H1 (cell line): ENCODE measurements at regions not wholly inside any gene's neighbourhood (a gene's known extent, or its start where the extent isn't known, plus 50 kb on each side); places are given as distances from the start of the nearest gene placed in this dataset.

Experiments used
- CTCF ChIA-PET: fragments of 300-600 bp; sonication (Branson Sonifier 250); formaldehyde crosslinking; loops from one replicate; lab custom pipeline; 2021; ENCODE audit not compliant: partially characterized antibody; lab: Charles Lee
- POLR2A ChIA-PET: fragments of 300-600 bp; sonication (Branson Sonifier 250); formaldehyde crosslinking; loops from one replicate; lab custom pipeline; 2021; ENCODE audit warnings: inconsistent platforms; ENCODE audit not compliant: partially characterized antibody; lab: Charles Lee
- DNase-seq, 2 experiments: peaks; one replicate each; pipeline versions ENCODE4 v3.0.0 to v3.0.0-alpha.2; 2010 to 2022; ENCODE audit warnings: low spot score in 2 of 2, low read depth in 1 of 2, mixed read lengths in 1 of 2
- FAIRE-seq: peaks from 2 replicates; lab custom pipeline; 2011; peaks lifted over from hg19 to GRCh38; lab: Jason Lieb, UNC
- H2AFZ ChIP-seq: 2 replicates; pipeline ENCODE4 v1.8.1; 2012; ENCODE audit warnings: low read length, inconsistent platforms
- H2AK5ac ChIP-seq: 2 replicates; pipeline ENCODE4 v1.6.1; 2013; ENCODE audit warnings: low read depth, low read length
- H2BK120ac ChIP-seq: replicated peaks from 2 replicates; pipeline ENCODE3; 2013; ENCODE audit warnings: low read depth, low read length, inconsistent platforms
- H2BK12ac ChIP-seq: 2 replicates; pipeline ENCODE4 v1.6.1; 2013; ENCODE audit warnings: low read depth, low read length
- H2BK15ac ChIP-seq: 2 replicates; pipeline ENCODE4 v1.6.1; 2013; ENCODE audit warnings: low read length
- H2BK20ac ChIP-seq: 2 replicates; pipeline ENCODE4 v1.6.1; 2013; ENCODE audit warnings: low read length
- H2BK5ac ChIP-seq: 2 replicates; pipeline ENCODE4 v1.6.1; 2013; ENCODE audit warnings: low read depth, low read length
- H3K14ac ChIP-seq: 2 replicates; pipeline ENCODE4 v1.6.1; 2013; ENCODE audit warnings: inconsistent platforms; ENCODE audit not compliant: insufficient read length
- H3K18ac ChIP-seq: 2 replicates; pipeline ENCODE4 v1.6.1; 2013; ENCODE audit warnings: low read length; ENCODE audit errors: extremely low read depth
- H3K23ac ChIP-seq: 2 replicates; pipeline ENCODE4 v1.6.1; 2013; ENCODE audit warnings: inconsistent platforms; ENCODE audit not compliant: insufficient read length
- H3K23me2 ChIP-seq: 2 replicates; pipeline ENCODE4 v1.6.1; 2013; ENCODE audit warnings: low read depth, low read length
- H3K27ac ChIP-seq: 2 replicates; pipeline ENCODE4 v1.6.1; 2011; ENCODE audit warnings: low read depth, low read length, inconsistent platforms
- H3K27me3 ChIP-seq, 4 experiments: replicated peaks in 1 of 4; 1 replicate in 1 of 4; 2 replicates in 3 of 4; pipeline versions ENCODE4 v1.6.1 to v1.8.1; 2011 to 2013; ENCODE audit warnings: low read length in 3 of 4, mild to moderate bottlenecking in 3 of 4, inconsistent platforms in 2 of 4, mixed read lengths in 2 of 4, moderate library complexity in 1 of 4; ENCODE audit not compliant: control insufficient read depth in 3 of 4, insufficient read depth in 3 of 4; ENCODE audit errors: extremely low read depth in 1 of 4
- H3K36me3 ChIP-seq, 4 experiments: 2 replicates each; pipeline versions ENCODE4 v1.6.1 to v1.8.1; 2011 to 2013; ENCODE audit warnings: mild to moderate bottlenecking in 4 of 4, low read length in 3 of 4, moderate library complexity in 2 of 4, control low read depth in 1 of 4, inconsistent platforms in 1 of 4; ENCODE audit not compliant: insufficient read depth in 4 of 4, control insufficient read depth in 2 of 4
- H3K4ac ChIP-seq: replicated peaks from 2 replicates; pipeline ENCODE3; 2013; ENCODE audit warnings: low read length, low read depth, mixed read lengths, inconsistent platforms; ENCODE audit not compliant: insufficient read length
- H3K4me1 ChIP-seq, 4 experiments: replicated peaks in 1 of 4; 1 replicate in 1 of 4; 2 replicates in 3 of 4; pipeline versions ENCODE4 v1.6.1 to v1.8.1; 2011 to 2013; ENCODE audit warnings: low read length in 3 of 4, inconsistent platforms in 2 of 4, mixed read lengths in 1 of 4; ENCODE audit not compliant: insufficient read depth in 4 of 4, control insufficient read depth in 3 of 4
- H3K4me2 ChIP-seq, 2 experiments: 2 replicates each; pipeline versions ENCODE4 v1.6.1 to v1.8.1; 2011 to 2013; ENCODE audit warnings: low read depth in 2 of 2, low read length in 2 of 2, control low read depth in 1 of 2, inconsistent platforms in 1 of 2, mild to moderate bottlenecking in 1 of 2; ENCODE audit not compliant: insufficient read depth in 1 of 2
- H3K4me3 ChIP-seq, 4 experiments: fragments of 200-600, 300-600 bp in 1 of 4; sonication (generic), shearing (Covaris generic), sonication (Bioruptor Twin) in 1 of 4; 2 replicates each; pipeline versions ENCODE4 v1.5.1 to v1.8.1; 2011 to 2016; ENCODE audit warnings: low read length in 4 of 4, low read depth in 3 of 4, control low read depth in 2 of 4, inconsistent platforms in 2 of 4, mild to moderate bottlenecking in 2 of 4, mixed read lengths in 1 of 4, moderate library complexity in 1 of 4; ENCODE audit not compliant: insufficient read depth in 2 of 4; ENCODE audit errors: extremely low read depth in 1 of 4
- H3K56ac ChIP-seq: replicated peaks from 2 replicates; pipeline ENCODE3; 2013; ENCODE audit warnings: low read depth, mild to moderate bottlenecking, mixed read lengths, low read length, inconsistent platforms; ENCODE audit not compliant: insufficient read length
- H3K79me1 ChIP-seq: 2 replicates; pipeline ENCODE4 v1.6.1; 2013; ENCODE audit warnings: low read depth, low read length, control low read depth
- H3K79me2 ChIP-seq, 2 experiments: 2 replicates each; pipeline versions ENCODE4 v1.6.1 to v1.8.1; 2012 to 2013; ENCODE audit warnings: low read length in 2 of 2, mild to moderate bottlenecking in 2 of 2, inconsistent platforms in 1 of 2; ENCODE audit not compliant: insufficient read depth in 2 of 2, control insufficient read depth in 1 of 2
- H3K9ac ChIP-seq, 4 experiments: replicated peaks in 1 of 4; 1 replicate in 1 of 4; 2 replicates in 3 of 4; pipeline versions ENCODE4 v1.6.1 to v1.8.1; 2011 to 2013; ENCODE audit warnings: low read depth in 3 of 4, low read length in 3 of 4, control low read depth in 2 of 4, mild to moderate bottlenecking in 2 of 4, moderate library complexity in 2 of 4, inconsistent platforms in 1 of 4; ENCODE audit errors: extremely low read depth in 1 of 4
- H3K9me3 ChIP-seq, 2 experiments: 2 replicates each; pipeline versions ENCODE4 v1.6.1 to v1.8.1; 2012 to 2013; ENCODE audit warnings: mild to moderate bottlenecking in 2 of 2, moderate library complexity in 2 of 2, control low read depth in 1 of 2, inconsistent platforms in 1 of 2, low read depth in 1 of 2, low read length in 1 of 2, mixed read lengths in 1 of 2; ENCODE audit not compliant: insufficient read depth in 2 of 2
- H4K20me1 ChIP-seq, 2 experiments: replicated peaks in 1 of 2; 2 replicates each; pipeline versions ENCODE3 to v1.8.1; 2011 to 2013; ENCODE audit warnings: inconsistent platforms in 2 of 2, low read length in 2 of 2, mild to moderate bottlenecking in 1 of 2; ENCODE audit not compliant: insufficient read depth in 2 of 2, control insufficient read depth in 1 of 2
- H4K5ac ChIP-seq: 2 replicates; pipeline ENCODE4 v1.6.1; 2013; ENCODE audit warnings: low read length, low read depth, mixed read lengths, inconsistent platforms; ENCODE audit not compliant: insufficient read length
- H4K8ac ChIP-seq: 2 replicates; pipeline ENCODE4 v1.8.0; 2013; ENCODE audit warnings: mild to moderate bottlenecking, moderate library complexity, low read length, inconsistent platforms; ENCODE audit not compliant: insufficient read depth; ENCODE audit errors: extremely low read depth
- H4K91ac ChIP-seq: replicated peaks from 2 replicates; pipeline ENCODE3; 2013; ENCODE audit warnings: low read length, mixed read lengths, inconsistent platforms; ENCODE audit not compliant: insufficient read length
- CBX8 ChIP-seq: fragments of 300-800, 300-1000 bp; sonication (generic); IDR thresholded peaks from 2 replicates; pipeline ENCODE4 v1.7.1; 2016; ENCODE audit warnings: low read depth, low read length, borderline replicate concordance
- HDAC2 ChIP-seq, 2 experiments: fragments of 300-600 bp in 1 of 2; sonication (generic) in 1 of 2; IDR thresholded peaks; 2 replicates each; pipeline ENCODE4 v1.6.1; 2011 to 2012; ENCODE audit warnings: low read depth in 2 of 2, low read length in 2 of 2, mild to moderate bottlenecking in 2 of 2, moderate library complexity in 2 of 2, borderline replicate concordance in 1 of 2, inconsistent platforms in 1 of 2
- POLR2A ChIP-seq, 2 experiments: IDR thresholded peaks; 1 replicate in 1 of 2; 2 replicates in 1 of 2; pipeline ENCODE4 v1.6.1; 2011; ENCODE audit warnings: low read depth in 2 of 2, low read length in 2 of 2, mild to moderate bottlenecking in 2 of 2; ENCODE audit errors: control extremely low read depth in 1 of 2
- RBBP5 ChIP-seq: IDR thresholded peaks from 2 replicates; pipeline ENCODE4 v1.7.1; 2012; ENCODE audit warnings: low read depth, mild to moderate bottlenecking, inconsistent platforms, low read length, moderate library complexity, borderline replicate concordance
- SIRT6 ChIP-seq: IDR thresholded peaks from one replicate; pipeline ENCODE4 v1.7.1; 2012; ENCODE audit warnings: low read length, inconsistent platforms
- TBP ChIP-seq: IDR thresholded peaks from 2 replicates; pipeline ENCODE4 v1.6.1; 2011; ENCODE audit warnings: low read depth, low read length, improper control_type of control experiment
- TEAD4 ChIP-seq: IDR thresholded peaks from 2 replicates; pipeline ENCODE4 v1.6.1; 2012; ENCODE audit warnings: low read depth, low read length, inconsistent platforms, mixed read lengths
- WGBS, 2 experiments: shearing (Covaris generic) in 1 of 2; methylation state at CpG; one replicate each; pipeline versions ENCODE4 v1.1.6 to v1.1.7; 2013 to 2015; ENCODE audit warnings: low lambda C conversion rate in 2 of 2, mixed read lengths in 2 of 2, inconsistent platforms in 1 of 2, low coverage in 1 of 2, missing lambda C conversion rate in 1 of 2; ENCODE audit not compliant: insufficient replicate concordance in 2 of 2, insufficient coverage in 1 of 2, insufficient read length in 1 of 2; ENCODE audit errors: extremely low coverage in 1 of 2, missing lambda C conversion rate in 1 of 2; 5-methylcytosine and 5-hydroxymethylcytosine counted together

DNA sequence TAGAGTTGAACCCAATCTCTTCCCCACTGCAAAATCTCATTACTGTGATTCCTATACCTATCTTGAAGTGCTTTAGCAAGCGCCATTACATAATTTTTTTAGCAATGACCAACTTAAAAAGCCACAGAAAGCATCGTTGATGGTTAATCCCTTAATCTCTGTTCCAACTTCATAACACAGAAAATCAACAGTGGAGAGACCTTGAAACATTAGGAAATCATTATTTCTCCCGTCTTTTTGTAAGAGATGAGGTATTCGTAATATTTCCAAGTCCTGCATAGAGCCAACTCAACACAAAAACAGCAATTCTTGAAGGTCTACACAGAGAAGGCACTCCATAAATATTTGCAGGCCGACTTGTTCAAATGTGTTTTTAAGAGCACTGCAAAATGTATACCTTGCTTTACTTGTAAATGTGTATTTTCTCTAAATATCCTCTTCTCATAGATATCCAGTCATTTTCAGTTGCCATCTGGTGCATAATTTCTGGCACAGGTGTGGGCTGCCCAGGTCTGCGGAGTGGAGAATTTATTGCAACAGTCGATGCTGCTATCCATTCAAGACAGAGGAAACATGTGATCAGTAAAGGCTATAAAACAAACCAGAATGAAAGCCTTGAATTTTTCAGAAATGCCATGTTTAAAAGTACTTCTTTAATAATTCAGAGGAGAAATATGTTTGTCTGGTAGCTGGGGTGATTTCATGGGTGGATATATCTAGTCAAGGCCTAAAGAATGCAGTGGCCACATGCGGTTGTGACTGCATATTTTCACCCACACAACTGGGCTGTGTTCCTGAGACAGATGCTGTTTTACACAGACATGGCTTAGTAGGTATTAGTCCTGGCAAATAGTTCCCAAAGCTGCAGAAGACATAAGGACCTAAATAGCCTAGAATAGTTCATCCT is 234.3 kb upstream of the STARD13 start:
- Histone ChIP-seq H3K56ac (no peak overlapping the region), H3K4me1 (peaks cover 0 to 22% (median 7%) of the 10 kb centered on the region in 4 experiments; a peak in 3 of 7 replicates), H3K79me1 (no peaks in the 10 kb centered on the region), H3K79me2 (no peaks in the 10 kb centered on the region), H2BK12ac (no peak overlapping the region), H3K4me3 (no peak overlapping the region), H3K23me2 (no peaks in the 10 kb centered on the region), H3K27ac (no peak overlapping the region), H4K91ac (no peak overlapping the region), H4K20me1 (no peaks in the 10 kb centered on the region), H4K8ac (no peak overlapping the region), H3K9ac (no peak overlapping the region), H2AFZ (no peak overlapping the region), H3K14ac (no peak overlapping the region), H2BK20ac (no peak overlapping the region), H3K23ac (no peak overlapping the region), H4K5ac (no peak overlapping the region), H3K18ac (no peak overlapping the region), H3K36me3 (no peaks in the 10 kb centered on the region), H3K4me2 (no peak overlapping the region), H2AK5ac (no peak overlapping the region), H3K9me3 (no peaks in the 10 kb centered on the region), H3K4ac (no peak overlapping the region), H2BK15ac (no peak overlapping the region), H2BK120ac (no peak overlapping the region), H2BK5ac (no peak overlapping the region), H3K27me3 (no peaks in the 10 kb centered on the region)
- FAIRE-seq (no peak), DNase-seq (no peak)
- WGBS, 2 experiments: 89% methylated on average over 8 of the region's 8 CpGs; no CpG with 5 or more reads in 1 of the 2 experiments
- POLR2A ChIA-PET: interaction anchor here (0.5 kb wide), 1 partner anchor 9 kb away, joined by 3 read pairs; no protein-coding TSS in a partner anchor
- CTCF ChIA-PET: interaction anchor here (0.6 to 1.3 kb wide), 3 partner anchors 10 to 986 kb away, joined by 3 to 4 read pairs (median 4); no protein-coding TSS in a partner anchor
- no peak for TF ChIP-seq TEAD4
- no peak for TF ChIP-seq RBBP5
- TF ChIP-seq SIRT6: no peak
- no peak for TF ChIP-seq TBP
- no peak for TF ChIP-seq CBX8
- TF ChIP-seq HDAC2 (IDR thresholded peaks at IDR 0.05; ENCODE audit: borderline replicate concordance in 1 of 2, low read depth in 2 of 2, low read length in 2 of 2): no peak
- TF ChIP-seq POLR2A (IDR thresholded peaks at IDR 0.05; ENCODE audit: control extremely low read depth in 1 of 2, low read depth in 2 of 2, low read length in 2 of 2): no peak
